ENCODE measurements at regions not wholly inside any gene's neighbourhood (a gene's known extent, or its start where the extent isn't known, plus 50 kb on each side); places are given as distances from the start of the nearest gene placed in this dataset.

DNA sequence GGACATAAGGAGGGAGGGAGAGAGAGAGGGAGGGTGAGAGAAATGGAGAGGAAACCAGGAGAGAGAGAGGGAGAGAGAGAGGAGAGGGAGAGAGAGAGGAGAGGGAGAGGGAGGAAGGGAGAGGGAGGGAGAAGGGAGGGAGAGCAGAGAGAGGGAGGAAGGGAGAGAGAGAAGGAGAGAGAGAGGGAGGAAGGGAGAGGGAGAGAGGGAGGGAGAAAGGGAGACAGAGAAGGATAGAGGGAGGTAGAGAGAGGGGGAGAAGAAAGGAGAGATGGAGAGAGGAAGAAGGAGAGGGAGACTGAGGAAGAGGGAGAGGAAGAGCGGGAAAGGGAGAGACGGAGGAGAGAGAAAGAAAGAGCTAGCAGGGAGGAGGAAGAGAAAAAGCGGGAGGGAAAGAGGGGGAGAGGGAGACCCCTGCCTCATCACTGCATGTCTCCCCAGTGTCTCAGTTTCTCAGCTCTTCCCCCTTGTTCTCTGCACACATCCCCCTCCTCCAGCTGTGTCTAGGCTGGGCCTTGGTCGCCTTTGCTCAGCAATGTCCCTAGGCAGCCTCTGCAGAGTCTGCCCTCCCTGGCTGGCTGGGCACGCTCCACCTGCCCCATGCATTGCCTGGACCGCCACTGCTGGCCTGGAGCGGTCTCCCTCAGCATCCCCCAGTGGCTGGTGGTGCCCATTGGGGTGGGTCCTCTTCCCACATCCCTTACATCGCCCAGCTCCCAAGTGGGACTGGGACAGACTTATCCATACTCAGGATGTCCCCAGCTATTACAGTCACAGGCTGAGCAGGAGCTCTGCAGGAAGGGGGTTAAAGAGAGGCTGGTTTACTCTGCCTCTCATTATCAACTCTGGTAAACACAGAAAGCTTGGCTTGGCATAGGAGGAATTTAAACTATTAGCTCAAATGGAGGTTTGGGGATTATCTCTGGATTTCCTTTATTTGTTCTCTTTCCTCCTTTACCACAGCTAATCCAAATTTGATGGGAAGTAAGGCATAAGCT is 85.7 kb upstream of the APCDD1 start:
- H3K36me3 ChIP-seq: no peaks in the 10 kb centered on the region
- H3K27me3 ChIP-seq: no peaks in the 10 kb centered on the region
- H3K4me1 ChIP-seq: no peaks in the 10 kb centered on the region
- intact Hi-C loops (cut with DNase I): no loop called here
- DNase-seq (no peak), ATAC-seq (peak; percentile 33)
- H3K9me3 ChIP-seq: no peaks in the 10 kb centered on the region
- TF ChIP-seq, protein P1, sequence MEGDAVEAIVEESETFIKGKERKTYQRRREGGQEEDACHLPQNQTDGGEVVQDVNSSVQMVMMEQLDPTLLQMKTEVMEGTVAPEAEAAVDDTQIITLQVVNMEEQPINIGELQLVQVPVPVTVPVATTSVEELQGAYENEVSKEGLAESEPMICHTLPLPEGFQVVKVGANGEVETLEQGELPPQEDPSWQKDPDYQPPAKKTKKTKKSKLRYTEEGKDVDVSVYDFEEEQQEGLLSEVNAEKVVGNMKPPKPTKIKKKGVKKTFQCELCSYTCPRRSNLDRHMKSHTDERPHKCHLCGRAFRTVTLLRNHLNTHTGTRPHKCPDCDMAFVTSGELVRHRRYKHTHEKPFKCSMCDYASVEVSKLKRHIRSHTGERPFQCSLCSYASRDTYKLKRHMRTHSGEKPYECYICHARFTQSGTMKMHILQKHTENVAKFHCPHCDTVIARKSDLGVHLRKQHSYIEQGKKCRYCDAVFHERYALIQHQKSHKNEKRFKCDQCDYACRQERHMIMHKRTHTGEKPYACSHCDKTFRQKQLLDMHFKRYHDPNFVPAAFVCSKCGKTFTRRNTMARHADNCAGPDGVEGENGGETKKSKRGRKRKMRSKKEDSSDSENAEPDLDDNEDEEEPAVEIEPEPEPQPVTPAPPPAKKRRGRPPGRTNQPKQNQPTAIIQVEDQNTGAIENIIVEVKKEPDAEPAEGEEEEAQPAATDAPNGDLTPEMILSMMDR (IDR thresholded peaks at IDR 0.05): no peak
- H3K4me3 ChIP-seq: no peak overlapping the region
- H3K27ac ChIP-seq: no peak overlapping the region

DNA sequence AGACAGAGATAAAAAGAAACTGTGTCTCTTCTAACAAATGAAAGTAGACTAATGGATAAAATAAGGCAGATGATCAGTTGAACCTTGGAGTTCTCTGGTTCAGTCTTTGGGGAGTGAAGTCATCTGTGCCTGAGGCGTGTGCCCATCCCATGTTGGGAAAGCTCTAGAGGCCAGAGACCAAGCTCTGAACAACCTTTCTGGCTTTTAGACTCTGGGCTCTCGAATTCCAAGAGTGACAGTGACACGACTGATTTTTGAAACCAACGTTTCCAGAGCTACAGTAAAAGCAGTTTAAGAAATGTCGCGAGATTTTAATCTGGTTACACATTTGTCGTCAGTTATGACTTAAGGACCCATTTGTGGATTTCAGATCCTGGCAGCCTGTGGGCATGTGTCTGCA is 83.7 kb upstream of the APCDD1 start:
- no peak for DNase-seq
- TF ChIP-seq, protein P1 (IDR thresholded peaks at IDR 0.05): no peak

DNA sequence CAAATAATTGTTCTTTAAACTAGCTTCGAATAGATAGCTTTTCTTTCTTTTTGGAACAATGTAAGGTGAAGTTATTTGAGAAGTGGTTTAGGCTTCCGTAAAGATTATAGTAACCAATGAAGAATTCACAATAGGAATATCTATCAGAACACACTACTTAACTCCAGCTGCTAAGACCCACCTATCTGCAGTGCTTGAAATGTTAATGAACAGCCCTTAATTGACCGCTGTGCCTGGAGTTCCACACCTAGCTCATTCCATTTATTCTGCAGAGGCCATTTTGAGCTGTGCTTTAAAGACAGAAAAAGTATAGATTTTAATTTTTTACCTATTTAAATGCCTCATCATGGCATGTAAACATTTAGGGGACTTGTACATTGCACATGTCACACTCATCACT is 83.3 kb upstream of the APCDD1 start:
- TF ChIP-seq, protein P1 (IDR thresholded peaks at IDR 0.05): no peak
- Histone ChIP-seq H3K36me3 (no peaks in the 10 kb centered on the region), H3K27ac (no peak overlapping the region), H3K4me1 (no peaks in the 10 kb centered on the region), H3K27me3 (no peaks in the 10 kb centered on the region), H3K9me3 (no peaks in the 10 kb centered on the region), H3K4me3 (no peak overlapping the region)
- no peak for DNase-seq
- ATAC-seq: no peak
- intact Hi-C loops (cut with DNase I): no loop called here

More for the DNA sequence above, 83.7 kb upstream of the APCDD1 start:
- no peak overlapping the region for H3K4me3 ChIP-seq
- no peaks in the 10 kb centered on the region for H3K27me3 ChIP-seq
- no peak for ATAC-seq
- H3K27ac ChIP-seq: no peak overlapping the region
- no peaks in the 10 kb centered on the region for H3K9me3 ChIP-seq
- H3K36me3 ChIP-seq: no peaks in the 10 kb centered on the region
- intact Hi-C loops (cut with DNase I): no loop called here
- no peaks in the 10 kb centered on the region for H3K4me1 ChIP-seq

DNA sequence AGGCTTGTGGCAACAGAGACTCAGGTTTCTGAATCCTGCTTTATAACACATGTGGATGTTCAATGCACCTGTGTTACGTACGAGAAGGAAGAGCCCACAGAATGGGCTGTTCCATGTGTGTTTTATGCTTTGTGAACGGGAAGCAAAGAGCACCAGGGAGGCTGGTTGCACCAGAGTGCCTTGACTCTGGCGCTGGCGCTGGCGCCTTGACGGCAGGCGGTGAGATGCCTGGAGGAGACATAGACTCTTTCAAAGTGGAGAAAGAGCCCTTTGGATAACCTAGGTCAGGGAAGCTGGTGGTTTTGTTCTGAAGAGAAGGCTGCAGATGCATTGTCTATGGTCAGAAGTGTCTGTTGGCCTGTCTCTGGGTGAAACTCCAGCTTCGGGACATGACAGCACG is 80.2 kb upstream of the APCDD1 start:
- intact Hi-C loops (cut with DNase I): no loop called here
- no peaks in the 10 kb centered on the region for H3K4me1 ChIP-seq
- TF ChIP-seq, protein P1 (IDR thresholded peaks at IDR 0.05): no peak
- no peaks in the 10 kb centered on the region for H3K27me3 ChIP-seq
- ATAC-seq: no peak
- DNase-seq: no peak
- H3K4me3 ChIP-seq: no peak overlapping the region
- H3K36me3 ChIP-seq: no peaks in the 10 kb centered on the region
- no peaks in the 10 kb centered on the region for H3K9me3 ChIP-seq
- no peak overlapping the region for H3K27ac ChIP-seq

DNA sequence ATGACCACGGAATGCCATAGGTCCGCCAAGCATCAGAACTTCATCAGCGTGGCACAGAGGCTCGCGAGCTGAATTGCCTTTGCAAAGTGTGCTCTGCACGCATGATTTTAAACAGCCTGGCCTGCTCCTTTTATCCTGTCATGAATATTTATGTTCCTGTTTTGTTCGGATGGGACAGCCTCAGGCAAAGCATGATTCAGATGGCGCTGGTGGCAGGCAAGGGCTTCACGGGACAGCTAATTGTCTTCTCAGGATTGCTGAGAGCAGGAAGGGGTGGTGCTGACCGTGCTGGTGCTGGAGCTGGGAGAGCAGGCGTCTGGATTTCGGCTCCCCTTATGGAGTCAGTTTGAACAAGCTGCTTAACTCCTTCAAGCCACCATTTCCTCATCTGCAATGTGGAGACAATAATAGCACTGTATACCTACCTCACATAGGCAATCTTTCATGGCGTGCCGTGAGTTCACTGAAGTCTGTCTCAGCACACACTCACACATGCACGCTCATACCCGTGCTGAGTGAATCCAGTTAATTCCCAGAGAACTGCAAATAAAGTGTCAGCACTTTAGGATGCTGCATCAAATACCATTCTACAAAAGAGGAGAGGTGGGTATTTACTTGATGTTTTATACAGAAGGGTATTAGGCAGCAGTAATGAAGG is 79.7 kb upstream of the APCDD1 start:
- no peak overlapping the region for H3K4me3 ChIP-seq
- TF ChIP-seq, protein P1 (IDR thresholded peaks at IDR 0.05): no peak
- H3K27ac ChIP-seq: no peak overlapping the region
- no peak for ATAC-seq
- H3K36me3 ChIP-seq: no peaks in the 10 kb centered on the region
- no peaks in the 10 kb centered on the region for H3K9me3 ChIP-seq
- H3K4me1 ChIP-seq: no peaks in the 10 kb centered on the region
- DNase-seq: no peak
- intact Hi-C loops (cut with DNase I): no loop called here
- H3K27me3 ChIP-seq: no peaks in the 10 kb centered on the region
